NCI-H82 (cell line): ENCODE measurements at regions not wholly inside any gene's neighbourhood (a gene's known extent, or its start where the extent isn't known, plus 50 kb on each side); places are given as distances from the start of the nearest gene placed in this dataset.

ENCODE experiments used
- DNase-seq: peaks from one replicate; lab custom pipeline; 2025; lab: John Stamatoyannopoulos, UW

DNA sequence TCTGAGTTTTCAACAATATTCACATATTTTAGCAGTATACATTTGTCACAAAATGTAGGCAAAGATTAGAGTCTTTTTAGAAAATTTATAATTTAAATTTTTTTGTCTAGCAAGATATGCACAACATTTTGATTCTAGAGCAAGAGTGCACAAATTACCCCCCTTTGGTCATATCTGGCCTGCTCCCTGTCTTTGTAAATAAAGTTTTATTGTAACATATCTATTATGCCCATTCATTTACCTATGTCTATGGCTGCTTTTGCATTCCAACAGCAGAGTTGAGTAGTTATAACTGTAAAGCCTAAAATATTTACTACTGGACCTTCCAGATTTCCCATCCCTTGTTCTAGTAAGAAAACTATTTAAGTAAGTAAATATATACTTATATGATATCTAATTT lies 430.7 kb downstream of the EDEM1 start:
- DNase-seq: no peak

DNA sequence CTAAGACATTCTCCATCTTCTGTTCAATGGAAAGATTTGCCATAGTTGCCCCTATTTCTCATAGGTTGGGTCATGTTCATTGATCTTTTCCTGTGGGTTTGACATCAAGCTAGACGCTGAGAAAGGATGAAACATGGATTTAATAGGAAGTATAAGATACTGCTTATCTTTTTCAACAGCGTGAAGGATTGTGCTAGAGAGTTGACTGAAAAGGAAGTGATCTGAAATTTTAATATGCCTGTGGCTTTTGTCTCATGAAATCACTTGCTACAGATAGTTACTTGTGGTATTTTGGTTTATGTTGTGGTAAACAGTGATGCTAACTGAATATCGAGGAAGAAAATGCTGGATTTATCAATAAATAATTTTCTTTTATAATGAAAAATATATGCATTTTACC lies 442.9 kb downstream of the EDEM1 start:
- no peak for DNase-seq

DNA sequence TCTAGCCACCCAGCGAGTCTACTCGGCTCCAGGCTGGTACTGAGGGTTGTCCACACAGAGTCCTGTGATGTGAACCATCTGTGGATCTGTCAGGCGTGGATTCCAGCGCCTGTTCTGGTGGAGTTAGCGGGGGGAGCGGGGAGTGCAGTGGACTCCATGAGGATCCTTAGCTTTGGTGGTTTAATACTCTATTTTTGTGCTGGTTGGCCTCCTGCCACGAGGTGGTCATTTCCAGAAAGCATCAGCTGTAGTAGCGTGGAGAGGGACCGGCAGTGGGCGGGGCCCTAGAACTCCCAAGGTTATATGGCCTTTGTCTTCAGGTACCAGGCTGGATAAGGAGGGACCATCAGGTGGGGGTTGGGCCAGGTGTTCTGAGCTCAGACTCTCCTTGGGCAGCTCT lies 446.5 kb downstream of the EDEM1 start:
- no peak for DNase-seq

DNA sequence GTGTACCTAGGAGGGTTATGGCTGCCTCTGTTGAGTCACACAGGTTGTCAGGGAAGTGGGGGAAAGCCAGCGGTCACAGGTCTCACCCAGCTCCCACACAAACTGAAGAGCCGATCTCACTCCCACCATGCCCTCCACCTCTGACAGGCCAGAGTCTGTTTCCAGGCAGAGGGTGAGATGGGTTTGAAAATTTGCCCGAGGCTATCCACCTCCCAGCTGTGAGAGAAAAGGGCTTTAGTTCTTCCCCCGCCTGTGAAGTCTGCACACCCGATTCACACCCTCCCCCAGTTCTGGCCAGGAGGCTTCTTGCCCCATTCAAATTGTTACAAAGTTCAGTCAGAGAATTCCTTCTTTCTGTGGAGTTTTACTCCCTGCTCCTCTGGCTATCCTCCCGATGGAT lies 446.9 kb downstream of the EDEM1 start:
- no peak for DNase-seq

DNA sequence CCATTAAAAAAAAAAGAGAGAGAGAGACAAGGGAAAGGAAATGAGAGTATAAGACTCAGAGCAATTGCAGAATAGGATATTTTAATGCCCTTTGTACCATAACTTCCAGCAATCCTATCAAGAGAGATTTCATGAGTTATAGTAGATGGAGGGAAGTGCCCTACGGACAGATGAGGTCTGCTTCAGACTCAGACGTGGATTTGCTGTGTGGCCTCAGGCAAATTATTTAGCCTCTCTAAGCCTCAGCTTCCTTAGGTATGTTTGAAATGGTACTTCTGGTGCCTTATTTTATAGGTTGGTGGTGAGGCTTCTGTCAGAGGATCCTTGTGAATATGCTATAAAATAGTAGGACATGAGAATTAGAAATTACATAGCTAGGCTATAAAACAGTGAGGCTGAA lies 448.2 kb downstream of the EDEM1 start:
- DNase-seq: no peak

DNA sequence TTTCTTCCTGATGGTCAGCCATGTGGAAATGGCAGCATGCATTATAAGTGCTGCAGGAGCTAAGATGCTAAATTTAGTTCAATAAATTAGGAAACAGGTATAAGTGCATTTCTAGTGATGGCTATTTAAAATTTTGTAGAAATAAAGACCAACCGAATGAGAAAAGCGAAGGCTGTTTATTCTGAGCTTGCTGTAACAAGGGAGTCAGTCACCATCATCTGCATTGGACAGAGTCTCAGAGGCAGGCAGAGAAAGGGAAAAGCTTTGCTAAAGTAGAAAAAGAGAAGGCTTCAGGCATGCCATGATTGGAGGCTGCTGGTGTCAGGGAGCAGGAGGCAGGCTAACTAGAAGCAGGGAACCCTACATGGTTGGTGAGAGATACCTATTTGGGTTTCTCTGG lies 451.0 kb downstream of the EDEM1 start:
- no peak for DNase-seq

DNA sequence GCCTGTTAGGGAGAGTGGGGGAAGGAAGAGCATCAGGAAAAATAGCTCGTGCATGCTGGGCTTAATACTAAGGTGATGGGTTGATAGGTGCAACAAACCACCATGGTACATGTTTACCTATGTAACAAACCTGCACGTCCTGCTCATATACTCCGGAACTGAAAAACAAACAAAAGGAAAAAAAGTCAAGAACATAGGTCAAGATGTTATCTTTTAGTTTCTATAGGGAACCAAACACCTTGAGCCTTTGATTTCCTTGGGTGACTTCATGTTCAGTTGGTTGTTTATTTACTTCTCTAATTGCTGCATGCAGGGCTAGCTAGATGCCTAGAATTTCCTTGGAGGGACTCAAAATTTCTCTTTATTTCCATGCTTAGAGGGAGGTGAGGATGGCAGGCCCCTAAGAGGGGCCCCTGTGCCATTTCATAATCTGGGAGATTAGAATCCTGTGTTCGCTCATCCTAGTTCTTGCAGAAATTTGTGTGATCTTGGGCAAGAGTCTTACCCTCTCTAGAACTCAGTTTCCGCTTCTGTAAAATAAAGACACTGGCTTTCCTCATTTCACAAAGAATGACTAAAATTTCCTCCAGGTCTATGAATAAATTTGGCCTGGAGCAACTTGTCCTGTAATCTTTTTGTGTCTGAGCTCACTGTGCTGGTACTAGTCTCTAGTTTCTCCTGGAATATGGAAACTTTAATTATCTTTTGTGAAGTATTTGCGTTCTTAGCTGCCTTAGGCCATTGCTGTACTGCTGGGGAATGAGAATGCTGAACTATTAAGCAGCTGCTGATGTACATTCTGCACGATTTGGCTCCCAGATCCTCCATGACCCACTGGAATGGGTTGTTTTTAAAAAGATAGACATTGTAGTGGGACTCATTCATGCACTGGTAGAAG lies 457.5 kb downstream of the EDEM1 start:
- DNase-seq: no peak

DNA sequence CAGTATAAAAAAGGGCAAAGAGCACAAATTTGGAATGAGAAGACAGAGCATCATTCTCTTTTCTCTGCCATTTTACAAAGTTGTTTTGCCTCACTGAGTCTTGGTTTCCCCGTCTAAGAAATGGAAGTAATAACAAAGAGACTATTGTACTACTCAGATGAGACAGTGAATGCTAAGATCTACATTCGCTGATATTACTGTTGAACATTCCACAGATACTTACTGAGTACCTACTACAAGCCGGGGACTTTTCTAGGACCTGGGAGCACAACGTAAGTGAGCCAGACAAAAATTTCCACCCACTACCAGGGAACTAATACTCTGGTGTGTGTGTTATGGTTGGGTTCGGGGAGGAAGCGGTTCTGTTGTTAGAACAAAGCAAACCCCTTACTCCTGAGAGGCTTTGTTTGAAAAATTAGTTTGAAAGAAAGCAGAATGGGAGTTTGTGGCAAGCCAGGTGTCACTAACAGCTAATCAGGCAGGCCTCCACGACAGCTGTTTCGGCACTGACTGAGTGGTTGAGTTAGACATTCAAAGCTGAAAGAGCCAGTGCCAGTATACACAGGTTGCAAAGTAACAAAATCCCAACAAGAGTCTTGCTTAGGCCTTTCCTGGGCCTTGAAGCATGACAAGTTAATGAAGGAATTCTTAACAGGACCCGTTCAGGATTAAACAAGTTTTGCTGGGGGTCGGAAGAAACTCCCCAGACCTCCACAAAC lies 458.3 kb downstream of the EDEM1 start:
- no peak for DNase-seq

DNA sequence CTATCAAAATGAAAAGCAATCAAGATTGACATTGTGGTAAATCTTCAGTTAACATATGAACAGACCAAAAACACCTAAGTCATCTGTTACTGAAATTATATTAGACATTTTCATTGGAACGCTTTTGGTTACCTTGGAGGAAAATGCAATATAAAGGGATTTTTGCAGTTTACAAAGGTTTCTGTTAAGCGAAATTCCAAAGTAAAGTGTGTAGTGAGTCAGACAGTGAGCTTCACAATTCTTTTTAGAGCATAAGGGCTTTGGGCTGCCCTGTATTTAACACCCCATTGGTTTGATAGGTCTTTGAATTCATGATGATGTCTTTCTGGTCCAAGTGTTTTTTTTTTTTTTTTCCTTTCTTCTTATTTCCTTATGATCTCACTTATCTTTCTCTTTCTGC lies 462.8 kb downstream of the EDEM1 start:
- no peak for DNase-seq

DNA sequence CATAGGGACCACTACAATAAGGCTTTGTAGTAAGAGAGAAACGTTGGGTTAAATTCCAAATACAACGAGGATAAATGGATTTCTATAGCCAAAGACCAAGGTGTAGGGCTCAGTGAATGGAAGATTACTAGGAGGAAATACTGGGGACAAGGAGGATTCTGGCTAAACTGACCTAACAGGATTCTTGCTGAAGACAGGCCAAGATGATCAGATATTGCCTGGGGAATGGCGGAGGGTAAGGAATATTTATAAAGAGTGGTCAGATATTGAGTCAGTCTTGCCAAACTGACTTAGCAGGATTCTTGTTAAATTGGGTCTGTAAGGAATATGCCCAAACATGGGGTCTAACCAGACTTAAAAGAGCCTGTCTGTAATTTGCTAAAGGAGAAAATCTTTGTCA lies 463.8 kb downstream of the EDEM1 start:
- no peak for DNase-seq

DNA sequence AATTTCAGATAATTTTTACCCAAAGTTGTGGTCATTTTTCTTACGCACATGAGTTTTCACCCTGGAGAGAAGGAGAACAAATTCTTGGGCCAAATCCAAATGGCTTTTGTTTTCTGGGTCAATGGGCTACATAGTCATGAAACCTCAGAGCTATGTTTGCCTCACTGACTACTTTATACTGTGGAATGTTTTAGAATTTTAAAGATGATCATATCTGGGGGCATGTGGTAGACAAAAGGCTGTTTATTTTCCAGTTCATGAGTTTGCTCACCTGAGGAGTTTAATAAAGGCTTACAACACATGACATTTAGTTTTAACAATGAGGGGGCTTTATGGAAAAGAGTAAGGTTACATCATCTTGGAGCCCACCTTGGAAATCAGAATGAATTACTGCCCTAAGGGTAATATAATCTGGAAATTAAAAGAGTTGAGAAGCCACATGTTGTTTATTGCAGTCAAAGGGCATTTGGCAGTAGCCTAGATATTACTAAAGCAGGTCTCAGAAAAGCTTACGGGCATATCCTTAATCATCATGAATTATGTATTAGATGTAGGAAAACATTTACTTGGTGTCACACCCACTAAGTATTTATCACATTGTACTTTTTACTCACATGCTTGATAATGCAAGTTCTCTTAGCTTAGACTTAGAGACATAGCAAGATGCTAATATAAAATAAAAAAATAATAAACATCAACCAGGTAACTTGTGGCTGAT lies 466.1 kb downstream of the EDEM1 start:
- DNase-seq: no peak

DNA sequence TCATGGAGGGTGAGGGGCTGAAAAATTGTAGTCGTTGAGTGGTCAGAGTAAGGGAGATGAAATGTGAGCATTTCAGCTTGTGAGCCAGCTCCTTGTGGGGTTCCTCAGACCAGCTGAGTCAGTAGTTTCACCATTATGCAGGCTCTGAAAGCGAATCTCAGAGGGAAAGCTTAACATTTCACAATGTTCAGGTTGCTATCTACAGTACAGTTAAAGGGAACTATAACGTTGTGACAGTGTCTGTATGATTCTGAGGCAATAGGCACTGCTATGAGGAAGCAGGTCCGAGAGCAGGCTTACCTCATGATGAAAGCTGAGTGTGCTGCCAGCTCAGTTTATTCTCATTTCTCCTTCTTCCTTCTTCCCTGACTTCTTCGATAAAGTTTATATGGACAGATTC lies 469.6 kb downstream of the EDEM1 start:
- DNase-seq: no peak

DNA sequence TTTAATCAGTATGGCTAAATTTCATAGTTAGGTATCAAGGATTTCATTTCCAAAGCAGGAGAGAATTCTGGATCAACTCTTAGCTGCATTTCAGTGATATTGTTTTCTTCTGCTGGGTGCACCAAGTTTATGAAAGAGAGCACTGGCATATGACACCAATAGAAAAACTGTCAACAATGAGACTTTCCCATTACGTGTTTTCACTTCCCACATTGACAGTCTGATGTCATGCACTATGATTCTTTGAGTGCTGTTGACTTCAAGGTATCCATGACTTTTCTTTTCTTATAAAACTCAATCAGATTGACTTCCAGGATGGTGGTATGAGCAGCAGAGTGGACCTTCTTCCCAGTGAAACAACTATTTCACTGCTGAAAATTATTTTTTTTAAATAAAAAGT lies 476.1 kb downstream of the EDEM1 start:
- no peak for DNase-seq

DNA sequence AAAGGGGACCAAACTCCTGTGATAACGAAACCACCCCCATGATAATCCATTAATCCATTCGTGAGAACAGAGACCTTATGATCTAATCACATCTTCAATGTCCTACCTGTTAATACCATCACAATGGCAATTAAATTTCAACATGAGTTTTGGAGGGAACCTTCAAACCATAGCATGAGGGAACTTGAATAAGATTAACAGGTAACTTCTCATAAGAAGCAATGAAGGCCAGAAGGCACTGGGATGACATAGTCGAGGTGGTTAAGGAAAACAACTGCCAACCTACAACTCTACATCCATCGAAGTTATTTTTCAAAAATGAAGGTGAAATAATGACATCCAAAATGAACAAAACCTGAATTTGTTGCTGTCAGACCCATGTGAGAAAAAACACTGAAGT lies 478.9 kb downstream of the EDEM1 start:
- no peak for DNase-seq

DNA sequence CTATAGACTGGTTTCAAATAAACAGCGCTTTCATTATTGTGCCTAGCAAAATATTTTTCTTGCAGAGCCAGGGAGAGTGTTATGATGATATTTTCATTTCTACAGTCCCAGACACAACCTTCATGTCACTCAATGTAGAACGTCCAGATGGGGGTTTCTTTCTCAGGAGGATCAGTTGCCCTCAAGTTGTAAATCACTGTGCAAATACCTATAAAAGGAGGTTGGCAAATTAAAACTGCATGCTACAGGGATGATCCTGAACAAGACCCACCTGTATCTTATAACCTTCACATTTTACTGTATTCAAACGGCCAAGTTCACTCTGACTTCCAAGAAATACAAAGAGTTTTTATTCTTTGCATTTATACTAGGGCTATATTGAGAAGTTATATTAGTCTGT lies 486.0 kb downstream of the EDEM1 start:
- peak; percentile 2 for DNase-seq

DNA sequence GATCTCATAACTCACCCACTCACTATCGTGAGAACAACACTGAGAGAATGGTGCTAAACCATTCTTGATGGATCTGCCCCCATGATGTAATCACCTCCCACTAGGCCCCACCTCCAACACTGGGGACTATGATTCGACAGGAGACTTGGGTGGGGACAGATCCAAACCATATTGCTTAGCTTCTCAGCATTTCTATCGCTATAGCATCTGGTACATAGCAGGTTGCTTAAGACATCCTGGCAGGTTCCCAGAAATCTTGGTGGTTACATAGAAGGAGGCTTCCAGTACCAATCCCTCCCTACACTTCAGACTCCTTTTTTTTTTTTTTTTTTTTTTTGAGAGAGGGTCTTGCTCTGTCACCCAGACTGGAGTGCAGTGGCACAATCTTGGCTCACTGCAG lies 487.8 kb downstream of the EDEM1 start:
- DNase-seq: no peak

DNA sequence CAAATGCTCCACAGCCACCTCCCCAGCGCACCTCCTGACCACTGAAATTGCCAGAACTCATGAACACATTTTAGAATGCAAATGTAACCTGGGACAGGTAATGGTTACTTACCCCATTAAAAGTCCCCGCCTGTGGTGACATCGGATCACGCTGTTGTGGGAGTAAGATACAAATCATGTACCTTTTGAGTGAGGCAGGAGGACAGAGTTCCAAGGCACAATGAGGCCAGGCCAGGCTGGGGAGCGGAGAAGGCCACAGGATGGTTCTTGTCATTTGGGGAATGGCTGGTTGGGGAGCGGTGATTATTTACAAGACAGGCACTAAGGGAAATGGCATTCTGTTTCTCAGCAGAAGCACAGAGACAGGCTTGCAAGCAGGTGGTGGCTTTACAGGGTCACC lies 490.0 kb downstream of the EDEM1 start:
- peak; percentile 69 for DNase-seq

DNA sequence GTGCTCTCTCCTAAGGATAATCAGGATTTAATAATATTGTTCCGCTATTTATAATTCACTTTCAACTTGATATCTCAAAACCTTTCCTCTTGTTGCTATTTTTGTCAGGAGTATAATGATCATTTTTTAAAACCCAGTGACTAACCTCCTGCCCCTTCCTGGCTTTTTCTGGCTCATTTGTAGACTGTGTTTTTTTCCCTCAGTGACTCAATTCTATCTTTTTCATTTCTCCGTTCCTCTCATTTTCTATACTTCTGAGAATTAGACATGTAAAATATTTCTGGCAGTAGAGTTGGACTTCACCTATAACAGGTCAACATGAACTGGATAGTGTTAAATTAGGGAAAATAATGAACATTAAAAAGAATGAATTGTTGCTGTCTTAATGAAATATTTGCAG lies 490.7 kb downstream of the EDEM1 start:
- no peak for DNase-seq

DNA sequence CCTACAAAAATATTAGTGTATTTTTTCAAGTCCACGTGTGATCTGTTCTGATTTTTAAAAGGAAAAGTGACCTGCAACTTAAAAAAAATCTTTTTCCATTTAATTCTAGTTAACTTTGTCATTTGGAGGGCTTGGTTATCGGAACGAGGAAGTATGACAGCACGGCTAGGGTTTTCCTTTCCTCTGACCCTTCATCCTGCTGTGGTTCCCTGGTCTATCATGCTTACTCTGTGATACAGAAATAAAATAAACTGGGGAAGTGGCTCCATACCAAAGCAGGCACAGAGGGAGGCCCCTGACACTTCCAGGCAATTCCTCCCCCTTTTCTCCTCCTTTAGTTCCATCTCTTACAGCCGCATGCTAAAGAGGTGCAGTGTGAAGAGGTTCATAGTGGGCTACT lies 491.3 kb downstream of the EDEM1 start:
- DNase-seq: no peak

DNA sequence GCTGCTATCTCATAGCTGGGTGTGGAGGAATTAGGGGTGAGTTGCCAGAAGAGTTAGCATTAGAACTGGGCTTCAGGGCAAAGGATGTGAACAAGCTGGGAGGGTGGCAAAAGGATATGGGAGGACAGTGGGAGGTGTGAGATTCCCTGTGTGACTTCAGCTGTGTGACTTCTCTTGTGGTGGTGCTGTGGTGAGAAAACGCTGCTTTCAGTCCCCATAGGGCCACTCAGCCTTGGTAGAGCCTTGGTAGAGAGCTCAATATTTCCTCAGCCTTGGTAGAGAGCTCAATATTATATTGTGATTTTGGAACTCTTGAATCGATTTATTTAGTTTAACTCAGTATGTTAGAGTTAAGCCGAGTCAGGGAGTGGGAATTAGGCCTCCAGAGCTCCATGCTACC lies 499.7 kb downstream of the EDEM1 start:
- DNase-seq: no peak

DNA sequence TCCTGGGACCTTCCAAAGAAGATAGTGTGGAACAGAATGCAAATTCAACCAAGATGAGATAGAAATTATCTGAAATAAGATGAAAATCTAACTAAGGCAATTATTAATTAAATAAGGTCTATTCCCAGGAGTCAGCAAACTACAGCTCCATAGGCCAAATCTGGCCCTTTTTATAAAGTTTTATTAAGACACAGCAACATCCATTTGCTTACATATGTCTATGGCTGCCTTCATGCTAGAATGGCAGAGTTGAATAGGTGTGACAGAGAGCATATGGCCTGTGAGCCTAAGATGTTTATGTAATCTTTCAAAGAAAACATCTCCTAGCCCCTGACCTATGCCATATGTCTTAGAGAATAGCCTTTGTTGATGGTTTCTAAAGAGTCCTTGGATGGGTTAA lies 503.0 kb downstream of the EDEM1 start:
- peak; percentile 2 for DNase-seq

DNA sequence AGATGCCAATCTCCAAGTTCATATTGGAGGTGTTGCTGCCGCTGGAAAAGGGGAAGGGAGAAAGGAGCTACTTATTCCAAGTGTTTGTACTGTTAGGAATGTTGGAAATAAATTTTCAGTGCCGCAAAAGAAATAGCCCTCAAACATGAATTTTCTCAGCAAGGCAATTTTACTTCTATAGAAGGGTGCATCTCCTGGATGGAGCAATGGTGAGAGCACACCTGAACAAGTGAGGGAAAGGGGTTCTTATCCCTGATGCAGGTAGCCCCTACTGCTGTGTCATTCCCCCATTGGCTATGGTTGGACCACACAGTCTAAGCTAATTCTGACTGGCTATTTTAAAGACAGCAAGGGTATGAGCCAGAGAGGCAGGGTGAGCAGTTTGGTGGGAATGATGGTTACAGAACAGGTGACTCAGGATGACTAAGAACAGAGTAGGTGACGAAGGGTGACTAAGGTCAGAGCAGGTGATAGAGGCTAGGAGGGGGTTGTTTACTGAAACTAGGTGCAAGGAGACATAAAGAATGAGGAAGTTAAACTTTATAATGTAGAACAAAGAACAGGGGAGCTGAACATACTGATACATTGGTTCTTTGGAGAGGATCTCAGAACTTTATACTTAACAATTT lies 503.5 kb downstream of the EDEM1 start:
- DNase-seq: no peak

DNA sequence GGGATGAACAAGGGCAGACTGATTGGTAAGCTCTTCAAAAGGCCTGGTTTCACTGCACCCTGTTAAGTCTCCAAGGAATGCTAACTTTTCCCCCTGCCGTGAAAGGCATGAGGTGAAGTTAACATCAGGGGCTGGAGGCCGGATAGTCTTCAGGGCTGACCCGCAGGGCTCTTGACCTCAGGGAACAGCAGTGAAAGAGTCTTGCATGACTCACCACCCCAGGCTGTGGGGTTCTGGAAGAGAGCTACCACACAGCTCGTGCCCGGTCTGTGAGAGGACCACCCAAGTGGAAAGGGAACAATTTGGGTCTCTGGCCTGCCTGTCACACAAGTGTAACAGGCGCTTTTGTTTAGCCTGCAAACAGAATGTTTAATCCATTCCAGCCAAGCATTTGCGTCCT lies 504.9 kb downstream of the EDEM1 start:
- DNase-seq: no peak
